HCT116 (cell line): ENCODE measurements at regions not wholly inside any gene's neighbourhood (a gene's known extent, or its start where the extent isn't known, plus 50 kb on each side); places are given as distances from the start of the nearest gene placed in this dataset.

Experiments used
- ATAC-seq: fragments of 200-7000 bp; cut with Tn5 transposase; 2 replicates; pipeline ENCODE4 v1.9.1; 2020; ENCODE audit warnings: mild to moderate bottlenecking, moderate library complexity
- BruUV-seq: library from RNA; stranded (reverse); fragments of 400-500 nt; replicated peaks from 2 replicates; lab custom pipeline; 2021; lab: Mats Ljungman, UMichigan
- CTCF ChIA-PET: fragments of 300-600 bp; sonication (Branson Sonifier 250); formaldehyde crosslinking; loops from one replicate; lab custom pipeline; 2021; ENCODE audit warnings: antibody characterized with exemption; lab: Charles Lee
- POLR2A ChIA-PET: fragments of 300-600, 350-600 bp; sonication (Branson Sonifier 250); formaldehyde crosslinking; loops from one replicate; lab custom pipeline; 2021; ENCODE audit warnings: antibody characterized with exemption; lab: Charles Lee
- RAD21 ChIA-PET, 2 experiments: fragments of 300-600 bp; sonication (Branson Sonifier 250); formaldehyde crosslinking; loops; one replicate each; lab custom pipeline; 2023; ENCODE audit warnings: low total read pairs in 2 of 2; ENCODE audit not compliant: uncharacterized antibody in 2 of 2, unreplicated experiment in 2 of 2, low non-redundant PET in 1 of 2; lab: Charles Lee
- DNase-seq: peaks from one replicate; pipeline ENCODE4 v3.0.0-alpha.2; 2010; ENCODE audit warnings: low read depth, low spot score
- H2AFZ ChIP-seq: fragments of 200-600 bp; shearing (Covaris generic), sonication (generic); 2 replicates; pipeline ENCODE4 v1.6.1; 2017; ENCODE audit warnings: low read depth, mixed run types, mixed read lengths, antibody characterized with exemption, low read length; ENCODE audit not compliant: poor library complexity, severe bottlenecking
- H3K27ac ChIP-seq: 2 replicates; pipeline ENCODE4 v1.5.1; 2012; ENCODE audit warnings: low read depth, low read length
- H3K27me3 ChIP-seq: fragments of 200-600 bp; sonication (generic); 2 replicates; pipeline ENCODE4 v1.6.1; 2016; ENCODE audit warnings: mixed run types, low read length, mixed read lengths; ENCODE audit not compliant: insufficient read depth
- H3K36me3 ChIP-seq, 2 experiments: fragments of 200-500 bp in 1 of 2; fragments of 200-600 bp in 1 of 2; sonication (Bioruptor generic) in 1 of 2; sonication (generic) in 1 of 2; 2 replicates each; pipeline versions ENCODE4 v1.5.1 to v1.6.1; 2014 to 2016; ENCODE audit warnings: low read length in 2 of 2, inconsistent platforms in 1 of 2, mixed read lengths in 1 of 2, mixed run types in 1 of 2; ENCODE audit not compliant: insufficient read depth in 2 of 2, control insufficient read depth in 1 of 2
- H3K4me1 ChIP-seq, 2 experiments: fragments of 200-600 bp in 1 of 2; sonication (generic) in 1 of 2; 2 replicates each; pipeline versions ENCODE4 v1.5.1 to v1.6.1; 2012 to 2017; ENCODE audit warnings: low read length in 2 of 2, inconsistent platforms in 1 of 2, mild to moderate bottlenecking in 1 of 2, mixed read lengths in 1 of 2, mixed run types in 1 of 2, moderate library complexity in 1 of 2; ENCODE audit not compliant: insufficient read depth in 2 of 2, control insufficient read depth in 1 of 2
- H3K4me2 ChIP-seq: fragments of 200-600 bp; sonication (generic); 2 replicates; pipeline ENCODE4 v1.6.1; 2017; ENCODE audit warnings: mixed run types, low read length, mixed read lengths
- H3K4me3 ChIP-seq, 2 experiments: fragments of 200-600 bp in 1 of 2; sonication (generic) in 1 of 2; replicated peaks in 1 of 2; 2 replicates each; pipeline ENCODE4 v1.5.1; 2011 to 2016; ENCODE audit warnings: low read length in 2 of 2, control low read depth in 1 of 2, low read depth in 1 of 2, mild to moderate bottlenecking in 1 of 2, mixed read lengths in 1 of 2, mixed run types in 1 of 2
- H3K79me2 ChIP-seq: fragments of 200-600 bp; sonication (generic); 2 replicates; pipeline ENCODE4 v1.6.1; 2017; ENCODE audit warnings: mild to moderate bottlenecking, mixed run types, low read length, moderate library complexity, mixed read lengths; ENCODE audit not compliant: insufficient read depth
- H3K9ac ChIP-seq: fragments of 200-600 bp; sonication (generic); 2 replicates; pipeline ENCODE4 v1.6.1; 2016; ENCODE audit warnings: low read length, mixed read lengths
- H3K9me2 ChIP-seq: fragments of 200-600 bp; sonication (generic), shearing (Covaris generic); 2 replicates; pipeline ENCODE4 v1.6.1; 2017; ENCODE audit warnings: mixed run types, mild to moderate bottlenecking, moderate library complexity; ENCODE audit not compliant: insufficient read depth
- H3K9me3 ChIP-seq, 2 experiments: fragments of 200-500 bp in 1 of 2; fragments of 200-600 bp in 1 of 2; sonication (Bioruptor generic) in 1 of 2; sonication (generic) in 1 of 2; 2 replicates each; pipeline ENCODE4 v1.6.1; 2014 to 2017; ENCODE audit warnings: low read length in 2 of 2, mixed read lengths in 2 of 2, inconsistent platforms in 1 of 2, low read depth in 1 of 2, mild to moderate bottlenecking in 1 of 2, mixed run types in 1 of 2, moderate library complexity in 1 of 2; ENCODE audit not compliant: control insufficient read depth in 1 of 2, insufficient read depth in 1 of 2
- H4K20me1 ChIP-seq: fragments of 200-600 bp; sonication (generic), shearing (Covaris generic); 2 replicates; pipeline ENCODE4 v1.6.1; 2017; ENCODE audit warnings: mixed run types, mild to moderate bottlenecking, moderate library complexity; ENCODE audit not compliant: insufficient read depth
- CBX3 ChIP-seq: IDR thresholded peaks from 2 replicates; pipeline ENCODE4 v1.6.1; 2012; ENCODE audit warnings: low read depth
- CEBPB ChIP-seq: IDR thresholded peaks from 2 replicates; pipeline ENCODE4 v1.6.1; 2012; ENCODE audit warnings: low read depth
- EGR1 ChIP-seq: IDR thresholded peaks from 2 replicates; pipeline ENCODE4 v1.6.1; 2012; ENCODE audit warnings: low read depth
- EZH2 ChIP-seq: fragments of 200-600 bp; sonication (generic); IDR thresholded peaks from 2 replicates; pipeline ENCODE4 v1.6.1; 2017; ENCODE audit warnings: antibody characterized with exemption, mixed run types
- EZH2phosphoT487 ChIP-seq: fragments of 200-600 bp; IDR thresholded peaks from 2 replicates; pipeline ENCODE4 v1.6.1; 2018; ENCODE audit warnings: antibody characterized with exemption, borderline replicate concordance
- FOSL1 ChIP-seq: IDR thresholded peaks from 2 replicates; pipeline ENCODE4 v1.6.1; 2012; ENCODE audit warnings: low read depth
- POLR2A ChIP-seq: IDR thresholded peaks from 2 replicates; pipeline ENCODE4 v1.7.0; 2011; ENCODE audit warnings: borderline replicate concordance; ENCODE audit not compliant: insufficient read depth, insufficient read length; ENCODE audit errors: extremely low read depth
- POLR2AphosphoS5 ChIP-seq: IDR thresholded peaks from 2 replicates; pipeline ENCODE4 v1.6.1; 2011; ENCODE audit warnings: mild to moderate bottlenecking, low read depth, low read length, moderate library complexity
- SIN3A ChIP-seq: IDR thresholded peaks from 2 replicates; pipeline ENCODE4 v1.6.1; 2012; ENCODE audit warnings: low read depth
- SP1 ChIP-seq: IDR thresholded peaks from 2 replicates; pipeline ENCODE4 v1.6.1; 2012; ENCODE audit warnings: low read depth
- SRF ChIP-seq: IDR thresholded peaks from 2 replicates; pipeline ENCODE4 v1.6.1; 2012; ENCODE audit warnings: low read depth
- TCF7L2 ChIP-seq: IDR thresholded peaks from 2 replicates; pipeline ENCODE4 v1.7.0; 2011; ENCODE audit warnings: borderline replicate concordance, inconsistent platforms; ENCODE audit not compliant: insufficient read depth, insufficient read length; ENCODE audit errors: extremely low read depth
- YY1 ChIP-seq: IDR thresholded peaks from 2 replicates; pipeline ENCODE4 v1.6.1; 2011; ENCODE audit warnings: low read length, low read depth, moderate library complexity, mild to moderate bottlenecking; ENCODE audit not compliant: insufficient replicate concordance; ENCODE audit errors: extremely low read depth
- intact Hi-C: fragments of 100-400 bp; cut with micrococcal nuclease; formaldehyde crosslinking; loops from 2 replicates; pipeline ENCODE4 v1.10.0; 2022
- TF ChIP-seq, protein P1 (sequence below), 3 experiments: fragments of 200-600 bp in 1 of 3; sonication (generic) in 1 of 3; IDR thresholded peaks in 2 of 3; conservative IDR thresholded peaks in 1 of 3; 2 replicates each; pipeline ENCODE4 v1.5.1; 2012 to 2017; ENCODE audit warnings: low read depth in 2 of 3, low read length in 2 of 3, antibody characterized with exemption in 1 of 3, borderline replicate concordance in 1 of 3, control low read depth in 1 of 3, mild to moderate bottlenecking in 1 of 3, mixed read lengths in 1 of 3, mixed run types in 1 of 3, moderate library complexity in 1 of 3; ENCODE audit not compliant: insufficient read depth in 1 of 3
- TF ChIP-seq, protein P2 (sequence below): IDR thresholded peaks from 2 replicates; pipeline ENCODE4 v1.6.1; 2012
- TF ChIP-seq, protein P3 (sequence below): IDR thresholded peaks from 2 replicates; pipeline ENCODE4 v1.6.1; 2012; ENCODE audit warnings: low read depth

DNA sequence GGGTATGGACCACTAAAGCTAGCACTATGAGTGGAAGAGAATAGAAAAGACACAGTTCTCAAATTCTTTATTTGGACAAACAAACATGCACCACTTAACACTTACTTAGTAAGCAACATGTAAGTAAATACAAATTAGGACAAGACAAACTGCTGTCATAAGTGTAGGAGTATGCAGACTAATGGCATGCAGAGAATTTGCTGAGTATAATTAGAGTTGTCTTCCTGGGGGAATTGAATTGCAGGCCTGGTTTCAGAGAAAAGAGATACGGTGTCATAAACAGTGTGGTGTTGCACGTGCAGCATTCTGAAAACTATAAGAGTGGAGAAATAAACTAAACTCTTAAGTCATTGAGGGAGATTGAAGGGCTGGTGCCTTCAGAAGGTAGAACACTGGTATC lies 125.2 kb upstream of the EYA4 start:
- intact Hi-C loops: no loop called here
- no peaks in the 10 kb centered on the region for H3K79me2 ChIP-seq
- H3K4me2 ChIP-seq: no peak overlapping the region
- H3K27me3 ChIP-seq: no peaks in the 10 kb centered on the region
- TF ChIP-seq POLR2A (no peak), SRF (no peak), SIN3A (no peak), EGR1 (no peak), YY1 (no peak), SP1 (no peak), EZH2phosphoT487 (no peak), FOSL1 (no peak)
- TF ChIP-seq, protein P1, sequence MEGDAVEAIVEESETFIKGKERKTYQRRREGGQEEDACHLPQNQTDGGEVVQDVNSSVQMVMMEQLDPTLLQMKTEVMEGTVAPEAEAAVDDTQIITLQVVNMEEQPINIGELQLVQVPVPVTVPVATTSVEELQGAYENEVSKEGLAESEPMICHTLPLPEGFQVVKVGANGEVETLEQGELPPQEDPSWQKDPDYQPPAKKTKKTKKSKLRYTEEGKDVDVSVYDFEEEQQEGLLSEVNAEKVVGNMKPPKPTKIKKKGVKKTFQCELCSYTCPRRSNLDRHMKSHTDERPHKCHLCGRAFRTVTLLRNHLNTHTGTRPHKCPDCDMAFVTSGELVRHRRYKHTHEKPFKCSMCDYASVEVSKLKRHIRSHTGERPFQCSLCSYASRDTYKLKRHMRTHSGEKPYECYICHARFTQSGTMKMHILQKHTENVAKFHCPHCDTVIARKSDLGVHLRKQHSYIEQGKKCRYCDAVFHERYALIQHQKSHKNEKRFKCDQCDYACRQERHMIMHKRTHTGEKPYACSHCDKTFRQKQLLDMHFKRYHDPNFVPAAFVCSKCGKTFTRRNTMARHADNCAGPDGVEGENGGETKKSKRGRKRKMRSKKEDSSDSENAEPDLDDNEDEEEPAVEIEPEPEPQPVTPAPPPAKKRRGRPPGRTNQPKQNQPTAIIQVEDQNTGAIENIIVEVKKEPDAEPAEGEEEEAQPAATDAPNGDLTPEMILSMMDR (IDR thresholded peaks at IDR 0.05 in 2 of 3, conservative IDR thresholded peaks at IDR 0.05 in 1 of 3; ENCODE audit: borderline replicate concordance in 1 of 3, insufficient read depth in 1 of 3, low read depth in 2 of 3, low read length in 2 of 3): no peak
- H3K4me3 ChIP-seq: no peak overlapping the region
- H3K9ac ChIP-seq: no peak overlapping the region
- no TSS peak for BruUV-seq
- ChIA-PET RAD21 (no interaction called here), POLR2A (no interaction called here), CTCF (no interaction called here)
- ATAC-seq (no peak), DNase-seq (no peak)
- H2AFZ ChIP-seq: no peak overlapping the region
- no peak overlapping the region for H3K27ac ChIP-seq
- H3K9me2 ChIP-seq: no peaks in the 10 kb centered on the region
- H3K9me3 ChIP-seq: no peaks in the 10 kb centered on the region
- no peaks in the 10 kb centered on the region for H3K36me3 ChIP-seq
- H4K20me1 ChIP-seq: no peaks in the 10 kb centered on the region
- no peaks in the 10 kb centered on the region for H3K4me1 ChIP-seq

DNA sequence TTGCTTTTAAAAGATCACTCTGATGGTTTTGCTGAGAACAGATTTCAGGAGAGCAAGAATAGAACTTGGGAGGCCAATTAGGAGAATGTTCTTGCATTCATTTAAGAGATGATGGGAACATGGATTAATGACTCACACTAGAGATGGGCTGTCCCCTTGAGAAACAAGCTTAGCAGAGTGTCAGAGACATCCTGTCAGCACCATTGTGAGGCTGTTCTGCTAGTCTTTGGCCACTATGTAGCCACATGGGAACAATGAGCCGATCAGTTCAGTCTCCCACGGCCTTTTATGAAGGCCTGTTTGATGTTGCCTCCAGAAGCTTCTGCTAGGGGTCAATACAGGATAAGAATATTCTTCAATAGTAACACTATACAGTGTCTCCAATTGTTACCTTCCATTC lies 113.0 kb upstream of the EYA4 start:
- Histone ChIP-seq H3K4me2 (no peak overlapping the region), H2AFZ (no peak overlapping the region), H3K4me3 (no peak overlapping the region), H3K4me1 (peaks cover 14 to 29% of the 10 kb centered on the region in 2 experiments), H3K79me2 (no peaks in the 10 kb centered on the region), H3K36me3 (no peaks in the 10 kb centered on the region), H4K20me1 (no peaks in the 10 kb centered on the region), H3K9me3 (no peaks in the 10 kb centered on the region), H3K27me3 (no peaks in the 10 kb centered on the region), H3K9ac (no peak overlapping the region), H3K9me2 (no peaks in the 10 kb centered on the region), H3K27ac (no peak overlapping the region)
- ChIA-PET CTCF (no interaction called here), POLR2A (no interaction called here), RAD21 (no interaction called here)
- intact Hi-C loops: no loop called here
- BruUV-seq: no TSS peak
- DNase-seq (no peak), ATAC-seq (no peak)
- TF ChIP-seq CBX3: no peak
- no peak for TF ChIP-seq FOSL1
- TF ChIP-seq CEBPB: no peak
- no peak for TF ChIP-seq EGR1
- TF ChIP-seq POLR2AphosphoS5: no peak
- TF ChIP-seq EZH2: no peak
- TF ChIP-seq, protein P2, sequence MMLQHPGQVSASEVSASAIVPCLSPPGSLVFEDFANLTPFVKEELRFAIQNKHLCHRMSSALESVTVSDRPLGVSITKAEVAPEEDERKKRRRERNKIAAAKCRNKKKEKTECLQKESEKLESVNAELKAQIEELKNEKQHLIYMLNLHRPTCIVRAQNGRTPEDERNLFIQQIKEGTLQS: no peak
- TF ChIP-seq TCF7L2: no peak
- TF ChIP-seq, protein P3, sequence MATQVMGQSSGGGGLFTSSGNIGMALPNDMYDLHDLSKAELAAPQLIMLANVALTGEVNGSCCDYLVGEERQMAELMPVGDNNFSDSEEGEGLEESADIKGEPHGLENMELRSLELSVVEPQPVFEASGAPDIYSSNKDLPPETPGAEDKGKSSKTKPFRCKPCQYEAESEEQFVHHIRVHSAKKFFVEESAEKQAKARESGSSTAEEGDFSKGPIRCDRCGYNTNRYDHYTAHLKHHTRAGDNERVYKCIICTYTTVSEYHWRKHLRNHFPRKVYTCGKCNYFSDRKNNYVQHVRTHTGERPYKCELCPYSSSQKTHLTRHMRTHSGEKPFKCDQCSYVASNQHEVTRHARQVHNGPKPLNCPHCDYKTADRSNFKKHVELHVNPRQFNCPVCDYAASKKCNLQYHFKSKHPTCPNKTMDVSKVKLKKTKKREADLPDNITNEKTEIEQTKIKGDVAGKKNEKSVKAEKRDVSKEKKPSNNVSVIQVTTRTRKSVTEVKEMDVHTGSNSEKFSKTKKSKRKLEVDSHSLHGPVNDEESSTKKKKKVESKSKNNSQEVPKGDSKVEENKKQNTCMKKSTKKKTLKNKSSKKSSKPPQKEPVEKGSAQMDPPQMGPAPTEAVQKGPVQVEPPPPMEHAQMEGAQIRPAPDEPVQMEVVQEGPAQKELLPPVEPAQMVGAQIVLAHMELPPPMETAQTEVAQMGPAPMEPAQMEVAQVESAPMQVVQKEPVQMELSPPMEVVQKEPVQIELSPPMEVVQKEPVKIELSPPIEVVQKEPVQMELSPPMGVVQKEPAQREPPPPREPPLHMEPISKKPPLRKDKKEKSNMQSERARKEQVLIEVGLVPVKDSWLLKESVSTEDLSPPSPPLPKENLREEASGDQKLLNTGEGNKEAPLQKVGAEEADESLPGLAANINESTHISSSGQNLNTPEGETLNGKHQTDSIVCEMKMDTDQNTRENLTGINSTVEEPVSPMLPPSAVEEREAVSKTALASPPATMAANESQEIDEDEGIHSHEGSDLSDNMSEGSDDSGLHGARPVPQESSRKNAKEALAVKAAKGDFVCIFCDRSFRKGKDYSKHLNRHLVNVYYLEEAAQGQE: no peak
